ENCODE measurements at regions not wholly inside any gene's neighbourhood (a gene's known extent, or its start where the extent isn't known, plus 50 kb on each side); places are given as distances from the start of the nearest gene placed in this dataset.

- H3K27ac ChIP-seq = no peak overlapping the region
- H3K9me3 ChIP-seq = no peaks in the 10 kb centered on the region
- DNase-seq (ENCODE audit: low read depth in 1 of 2, low spot score in 1 of 2) (no peak), FAIRE-seq (no peak), ATAC-seq (no peak)
- 16% methylated on average over 10 of the region's 10 CpGs for WGBS (ENCODE audit: missing lambda C conversion rate)
- no peak overlapping the region for H3K4me3 ChIP-seq
- H3K4me1 ChIP-seq = no peaks in the 10 kb centered on the region
- ChIA-PET CTCF (interaction anchor here (0.8 to 1.4 kb wide), 4 partner anchors 9 to 15 kb away, joined by 3 to 5 read pairs (median 3); no protein-coding TSS in a partner anchor), POLR2A (no interaction called here)
- no peak overlapping the region for H3K4me2 ChIP-seq
- no peak for TF ChIP-seq E2F6 (IDR thresholded peaks at IDR 0.05; ENCODE audit: borderline replicate concordance, low read depth)
- no peak for TF ChIP-seq MYC (IDR thresholded peaks at IDR 0.05; ENCODE audit: borderline replicate concordance, low read length)
- no peak for TF ChIP-seq CBX2 (IDR thresholded peaks at IDR 0.05; ENCODE audit: borderline replicate concordance, low read depth)
- no peak for TF ChIP-seq KDM1A (IDR thresholded peaks at IDR 0.05; ENCODE audit: low read depth)
- TF ChIP-seq NPAS2 (CRISPR knock-in tag; IDR thresholded peaks at IDR 0.05; ENCODE audit: borderline replicate concordance) = no peak
- no peak for TF ChIP-seq HOXB5 (CRISPR knock-in tag; IDR thresholded peaks at IDR 0.05)
- TF ChIP-seq POLR2AphosphoS2 (conservative IDR thresholded peaks at IDR 0.05; ENCODE audit: low read length) = no peak
- no peak for TF ChIP-seq GATA3 (IDR thresholded peaks at IDR 0.05; ENCODE audit: borderline replicate concordance)
- TF ChIP-seq CEBPB (IDR thresholded peaks at IDR 0.05) = no peak
- no peak for TF ChIP-seq ZFP36 (IDR thresholded peaks at IDR 0.05; ENCODE audit: borderline replicate concordance, partially characterized antibody)
Measured at GRCh38 chr11:36825251-36825650, 227.2 kb upstream of the RAG2 start.

GRCh38 chr11:36824349-36824748 lies 226.3 kb upstream of the RAG2 start:
- 5% methylated on average over 1 of the region's 1 CpG for WGBS (ENCODE audit: missing lambda C conversion rate)
- no peak overlapping the region for H3K27ac ChIP-seq
- no peak overlapping the region for H3K4me3 ChIP-seq
- H3K4me2 ChIP-seq = no peak overlapping the region
- POLR2A ChIA-PET = no interaction called here
- no peak for ATAC-seq
- CTCF ChIA-PET = interaction anchor here (0.8 to 0.9 kb wide), 2 partner anchors 11 to 76 kb away, joined by 3 read pairs; no protein-coding TSS in a partner anchor
- no peaks in the 10 kb centered on the region for H3K9me3 ChIP-seq
- FAIRE-seq = no peak
- no peak for DNase-seq (ENCODE audit: low read depth in 1 of 2, low spot score in 1 of 2)
- TF ChIP-seq RARB (CRISPR knock-in tag; IDR thresholded peaks at IDR 0.05) = no peak
- TF ChIP-seq ATOH8 (CRISPR knock-in tag; IDR thresholded peaks at IDR 0.05; ENCODE audit: low read depth) = no peak
- no peak for TF ChIP-seq ZC3H11A (IDR thresholded peaks at IDR 0.05)
- no peak for TF ChIP-seq MYC (IDR thresholded peaks at IDR 0.05; ENCODE audit: borderline replicate concordance, low read length)
- no peak for TF ChIP-seq BHLHE40 (IDR thresholded peaks at IDR 0.05; ENCODE audit: low read depth, low read length)
- no peak for TF ChIP-seq KDM1A (IDR thresholded peaks at IDR 0.05; ENCODE audit: low read depth)
- TF ChIP-seq HMGXB4 (CRISPR knock-in tag; IDR thresholded peaks at IDR 0.05; ENCODE audit: borderline replicate concordance) = no peak
- TF ChIP-seq POLR2A (IDR thresholded peaks at IDR 0.05; ENCODE audit: low read length) = no peak
- no peaks in the 10 kb centered on the region for H3K4me1 ChIP-seq

- no peaks in the 10 kb centered on the region for H3K4me1 ChIP-seq
- H3K27ac ChIP-seq = no peak overlapping the region
- TF ChIP-seq TFCP2L1 (CRISPR knock-in tag; IDR thresholded peaks at IDR 0.05) (no peak), GATA3 (IDR thresholded peaks at IDR 0.05; ENCODE audit: borderline replicate concordance) (no peak), FOXS1 (CRISPR knock-in tag; IDR thresholded peaks at IDR 0.05) (no peak), HOXB5 (CRISPR knock-in tag; IDR thresholded peaks at IDR 0.05) (no peak), E2F6 (IDR thresholded peaks at IDR 0.05; ENCODE audit: borderline replicate concordance, low read depth) (no peak), EHMT2 (IDR thresholded peaks at IDR 0.05; ENCODE audit: low read depth) (no peak), POLR2AphosphoS2 (conservative IDR thresholded peaks at IDR 0.05; ENCODE audit: low read length) (no peak), JUNB (IDR thresholded peaks at IDR 0.05) (no peak), RCOR1 (IDR thresholded peaks at IDR 0.05; ENCODE audit: low read depth, low read length) (no peak), KDM5A (IDR thresholded peaks at IDR 0.05) (no peak), POLR2A (IDR thresholded peaks at IDR 0.05; ENCODE audit: low read length) (no peak), ZFP36 (IDR thresholded peaks at IDR 0.05; ENCODE audit: borderline replicate concordance, partially characterized antibody) (no peak), FOSB (CRISPR knock-in tag; IDR thresholded peaks at IDR 0.05) (no peak)
- ChIA-PET POLR2A (no interaction called here), CTCF (interaction anchor here (0.9 kb wide), 1 partner anchor 21 kb away, joined by 3 read pairs; no protein-coding TSS in a partner anchor)
- ATAC-seq = no peak
- H3K4me2 ChIP-seq = no peak overlapping the region
- no peak for DNase-seq (ENCODE audit: low read depth in 1 of 2, low spot score in 1 of 2)
- 13% methylated on average over 1 of the region's 1 CpG for WGBS (ENCODE audit: missing lambda C conversion rate)
- FAIRE-seq = no peak
- no peak overlapping the region for H3K4me3 ChIP-seq
- H3K9me3 ChIP-seq = no peaks in the 10 kb centered on the region
Measured at GRCh38 chr11:36822829-36823228, 224.8 kb upstream of the RAG2 start.
